GM12872 (cell line): ENCODE measurements at regions not wholly inside any gene's neighbourhood (a gene's known extent, or its start where the extent isn't known, plus 50 kb on each side); places are given as distances from the start of the nearest gene placed in this dataset.

Source experiments
- TF ChIP-seq, protein P1 (sequence below): IDR thresholded peaks from 3 replicates; pipeline ENCODE4 v1.5.1; 2011; ENCODE audit warnings: low read depth, mild to moderate bottlenecking, low read length, moderate library complexity; ENCODE audit not compliant: insufficient read depth

DNA sequence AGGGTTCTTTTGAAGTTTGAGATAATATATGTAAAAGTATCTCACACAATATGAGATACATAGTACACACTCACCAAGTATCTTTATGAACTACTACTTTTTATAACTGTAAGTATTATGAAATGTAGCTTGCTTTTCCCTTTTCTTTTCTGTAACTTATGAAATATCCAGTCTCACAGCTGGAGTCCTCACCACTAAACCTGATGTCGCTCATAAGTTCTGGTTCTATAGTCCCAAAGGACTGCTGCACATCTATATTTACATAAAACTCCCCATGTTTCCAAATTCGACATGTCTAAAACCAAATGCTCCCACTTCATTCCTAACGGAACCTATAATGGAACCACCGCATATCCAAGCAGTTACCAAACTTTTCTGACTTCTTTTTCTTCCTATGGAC is 186.5 kb upstream of the SLC7A11 start:
- TF ChIP-seq, protein P1, sequence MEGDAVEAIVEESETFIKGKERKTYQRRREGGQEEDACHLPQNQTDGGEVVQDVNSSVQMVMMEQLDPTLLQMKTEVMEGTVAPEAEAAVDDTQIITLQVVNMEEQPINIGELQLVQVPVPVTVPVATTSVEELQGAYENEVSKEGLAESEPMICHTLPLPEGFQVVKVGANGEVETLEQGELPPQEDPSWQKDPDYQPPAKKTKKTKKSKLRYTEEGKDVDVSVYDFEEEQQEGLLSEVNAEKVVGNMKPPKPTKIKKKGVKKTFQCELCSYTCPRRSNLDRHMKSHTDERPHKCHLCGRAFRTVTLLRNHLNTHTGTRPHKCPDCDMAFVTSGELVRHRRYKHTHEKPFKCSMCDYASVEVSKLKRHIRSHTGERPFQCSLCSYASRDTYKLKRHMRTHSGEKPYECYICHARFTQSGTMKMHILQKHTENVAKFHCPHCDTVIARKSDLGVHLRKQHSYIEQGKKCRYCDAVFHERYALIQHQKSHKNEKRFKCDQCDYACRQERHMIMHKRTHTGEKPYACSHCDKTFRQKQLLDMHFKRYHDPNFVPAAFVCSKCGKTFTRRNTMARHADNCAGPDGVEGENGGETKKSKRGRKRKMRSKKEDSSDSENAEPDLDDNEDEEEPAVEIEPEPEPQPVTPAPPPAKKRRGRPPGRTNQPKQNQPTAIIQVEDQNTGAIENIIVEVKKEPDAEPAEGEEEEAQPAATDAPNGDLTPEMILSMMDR: no peak

DNA sequence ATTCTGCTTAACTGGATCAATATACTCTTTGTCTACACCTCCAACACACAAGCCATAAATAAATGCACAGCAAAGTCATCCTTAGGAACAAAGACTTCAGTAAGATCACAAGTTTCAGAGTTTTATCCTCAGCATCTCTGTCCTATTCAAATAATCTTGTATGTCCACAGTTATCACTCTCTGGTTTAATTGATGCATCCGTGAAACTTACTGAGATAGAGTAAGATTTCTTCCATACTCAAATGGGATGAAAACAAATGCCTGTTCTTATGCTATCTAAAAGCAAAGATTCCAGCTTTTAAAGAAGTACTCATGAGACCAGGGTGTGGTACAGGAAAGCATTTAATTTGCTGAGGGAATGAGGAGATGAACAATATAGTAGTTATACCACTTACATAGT is 184.6 kb upstream of the SLC7A11 start:
- TF ChIP-seq, protein P1: no peak

DNA sequence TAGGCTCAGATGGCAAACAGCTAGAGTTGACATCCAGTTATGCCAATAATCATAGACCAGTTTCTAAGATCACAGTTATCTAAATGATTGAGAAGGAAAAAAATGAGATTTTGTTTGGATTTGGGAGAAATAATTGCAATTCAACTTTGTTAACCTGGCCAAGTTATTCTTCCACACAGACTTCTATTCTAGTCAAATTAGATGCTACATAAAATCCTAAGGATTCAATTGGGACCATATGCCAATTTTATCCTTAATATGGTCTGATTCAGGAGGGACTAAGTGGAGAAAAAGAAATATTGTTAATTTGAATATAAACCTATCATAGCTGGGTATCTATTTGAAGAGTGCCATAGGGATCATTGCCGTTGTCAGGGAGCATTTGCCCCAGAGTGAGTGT is 178.3 kb upstream of the SLC7A11 start:
- TF ChIP-seq, protein P1: no peak

DNA sequence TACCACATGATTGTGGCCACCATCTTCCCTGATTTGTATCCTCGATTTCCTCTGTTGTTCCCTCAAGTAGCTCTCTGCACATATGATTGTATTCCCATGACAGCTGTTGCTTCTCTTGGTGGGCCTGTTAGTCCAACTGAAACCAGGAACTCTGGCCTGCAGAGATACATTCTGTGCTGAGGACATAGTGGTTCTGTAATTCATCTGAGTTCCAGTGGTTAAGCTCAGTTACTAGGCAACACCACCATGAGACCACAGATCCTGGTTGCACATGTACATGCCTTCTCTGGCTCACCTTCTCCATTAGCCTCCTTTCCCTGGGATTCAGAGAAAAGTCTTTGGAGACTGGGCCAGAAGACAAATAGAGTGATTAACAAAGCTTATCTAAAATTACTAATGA is 172.1 kb upstream of the SLC7A11 start:
- TF ChIP-seq, protein P1: no peak

DNA sequence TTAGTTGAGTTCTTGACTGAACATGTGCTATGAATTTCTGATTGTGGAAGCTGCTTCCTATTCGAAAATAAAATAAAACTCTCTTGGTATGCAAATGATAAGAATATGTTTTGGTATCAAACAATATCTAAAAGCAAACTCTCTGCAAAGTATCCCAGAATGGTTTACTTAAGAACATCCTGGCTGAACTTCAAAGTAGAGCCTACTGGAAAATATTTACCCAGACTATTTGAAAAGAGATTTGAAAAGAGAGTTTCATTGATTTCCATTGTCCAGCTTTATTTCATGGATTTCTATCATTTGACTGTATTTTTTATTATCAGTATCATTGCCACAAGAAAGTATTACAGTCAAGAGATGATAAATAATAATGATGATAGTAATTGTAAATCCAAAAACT is 171.1 kb upstream of the SLC7A11 start:
- TF ChIP-seq, protein P1: no peak

DNA sequence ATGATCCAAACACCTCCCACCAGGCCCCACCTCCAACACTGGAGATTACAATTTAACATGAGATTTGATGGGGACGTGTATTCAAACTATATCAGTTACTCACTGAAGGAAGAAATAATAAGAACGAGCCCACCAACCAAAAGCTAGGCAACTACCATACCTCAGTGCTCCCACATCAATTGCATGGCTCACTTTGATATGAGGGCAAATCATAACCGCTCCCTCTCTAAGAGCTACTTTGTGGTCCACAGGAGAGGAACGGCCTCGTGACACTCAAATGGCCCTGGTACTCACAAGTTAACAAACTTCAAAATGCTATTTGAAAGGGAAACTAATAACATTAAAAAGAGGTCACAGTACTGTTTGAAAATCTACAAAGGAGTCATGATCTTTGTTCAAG is 170.7 kb upstream of the SLC7A11 start:
- TF ChIP-seq, protein P1: no peak

DNA sequence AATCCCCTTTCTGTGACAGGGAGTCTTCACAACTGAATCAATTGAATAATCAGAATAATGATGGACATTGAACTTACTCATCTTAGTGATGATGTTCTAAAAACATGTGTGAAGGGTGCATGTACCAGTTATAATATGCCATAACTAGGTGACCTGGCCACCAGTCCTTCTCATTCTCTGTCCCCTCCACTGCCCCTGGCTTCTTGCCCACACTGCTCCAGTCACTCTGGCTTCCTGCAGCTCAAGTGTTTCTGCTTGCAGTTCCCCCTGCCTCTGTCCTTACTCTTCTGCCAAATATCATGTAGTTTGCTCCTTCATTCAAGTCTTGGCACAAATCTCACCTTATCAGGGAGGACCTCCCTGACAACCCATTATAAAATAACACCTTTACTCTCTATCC is 168.1 kb upstream of the SLC7A11 start:
- TF ChIP-seq, protein P1: no peak

DNA sequence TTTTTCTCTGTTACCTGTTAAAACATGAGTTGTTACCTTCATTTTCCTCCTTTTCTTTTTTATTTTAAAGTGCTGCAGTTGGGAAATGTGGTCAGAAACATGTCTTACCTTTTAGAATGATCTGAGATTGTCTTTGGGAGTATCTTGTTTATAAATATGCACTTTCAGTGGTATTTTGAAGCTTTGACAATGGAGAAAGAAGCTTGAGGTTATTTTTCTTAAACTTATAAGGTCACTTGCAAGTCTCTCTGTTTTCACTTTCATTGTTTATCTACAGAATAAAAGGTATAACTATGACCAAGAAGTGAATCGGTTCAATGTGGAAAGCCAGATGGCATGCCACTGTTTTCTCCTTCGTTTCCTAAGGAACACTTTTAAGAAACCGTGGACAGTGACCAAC is 167.5 kb upstream of the SLC7A11 start:
- TF ChIP-seq, protein P1: no peak
